Vagina (tissue), 2 donors: ENCODE measurements at regions not wholly inside any gene's neighbourhood (a gene's known extent, or its start where the extent isn't known, plus 50 kb on each side); places are given as distances from the start of the nearest gene placed in this dataset.

Experiments used
- DNase-seq, 2 donors: peaks; one replicate each; pipeline ENCODE4 v3.0.0-alpha.2; 2017; ENCODE audit errors: extremely low spot score in 2 of 2
- H3K27ac ChIP-seq: fragments of 200-600 bp; sonication (generic); one replicate; pipeline ENCODE4 v1.5.1; 2019
- H3K27me3 ChIP-seq: fragments of 200-600 bp; sonication (generic); one replicate; pipeline ENCODE4 v1.5.1; 2019
- H3K36me3 ChIP-seq, 2 donors: fragments of 200-600 bp; sonication (generic); one replicate each; pipeline ENCODE4 v1.5.1; 2017 to 2019
- H3K4me1 ChIP-seq: fragments of 200-600 bp; sonication (generic); one replicate; pipeline ENCODE4 v1.5.1; 2019
- H3K4me3 ChIP-seq, 2 donors: fragments of 200-600 bp; sonication (generic); 1 replicate in 1 of 2; 2 replicates in 1 of 2; pipeline ENCODE4 v1.5.1; 2016 to 2019
- H3K9me3 ChIP-seq: fragments of 200-600 bp; sonication (generic); one replicate; pipeline ENCODE4 v1.5.1; 2019
- POLR2A ChIP-seq, 2 donors: fragments of 450-650 bp; IDR thresholded peaks; one replicate each; pipeline ENCODE4 v1.6.1; 2017; ENCODE audit warnings: antibody characterized with exemption in 2 of 2, mild to moderate bottlenecking in 2 of 2, moderate library complexity in 2 of 2
- POLR2AphosphoS5 ChIP-seq, 2 donors: sonication (generic); formaldehyde crosslinking; IDR thresholded peaks; one replicate each; pipeline ENCODE4 v1.9.0; 2017; ENCODE audit warnings: antibody characterized with exemption in 2 of 2, mild to moderate bottlenecking in 2 of 2, low read depth in 1 of 2; ENCODE audit not compliant: insufficient read depth in 1 of 2
- intact Hi-C: fragments of 100-400 bp; cut with DNase I; formaldehyde crosslinking; loops from one replicate; pipeline ENCODE4 v1.15.1; 2023
- TF ChIP-seq, protein P1 (sequence below), 3 experiments: fragments of 450-650 bp in 2 of 3; fragments of 200-600 bp in 1 of 3; sonication (generic) in 1 of 3; IDR thresholded peaks; one replicate each; pipeline ENCODE4 v1.5.1; 2017 to 2019; ENCODE audit warnings: antibody characterized with exemption in 3 of 3, mild to moderate bottlenecking in 2 of 3, moderate library complexity in 2 of 3

DNA sequence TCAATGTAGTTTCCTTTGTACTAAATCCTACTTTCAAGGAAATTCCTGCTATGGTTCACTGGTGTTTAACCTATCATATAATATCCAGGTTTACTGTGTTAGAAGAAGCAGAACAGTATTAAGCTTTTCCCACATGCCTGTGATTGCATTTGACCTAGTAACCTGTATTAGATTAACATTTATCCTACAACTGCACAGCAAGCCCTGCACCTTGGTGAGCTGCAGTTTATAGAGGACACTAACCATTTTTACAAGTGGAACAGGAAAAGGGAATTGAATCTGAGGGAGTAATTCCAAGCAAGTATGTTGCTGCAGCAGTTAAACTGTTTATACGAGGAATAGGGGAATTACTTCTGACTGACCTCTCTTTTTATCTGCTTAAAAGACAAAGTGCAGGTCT lies 328.6 kb downstream of the ETAA1 start:
- no peak for DNase-seq
- TF ChIP-seq POLR2AphosphoS5 (IDR thresholded peaks at IDR 0.05; ENCODE audit: insufficient read depth in 1 of 2, low read depth in 1 of 2), result no peak
- no peak for TF ChIP-seq POLR2A (IDR thresholded peaks at IDR 0.05)
- TF ChIP-seq, protein P1, sequence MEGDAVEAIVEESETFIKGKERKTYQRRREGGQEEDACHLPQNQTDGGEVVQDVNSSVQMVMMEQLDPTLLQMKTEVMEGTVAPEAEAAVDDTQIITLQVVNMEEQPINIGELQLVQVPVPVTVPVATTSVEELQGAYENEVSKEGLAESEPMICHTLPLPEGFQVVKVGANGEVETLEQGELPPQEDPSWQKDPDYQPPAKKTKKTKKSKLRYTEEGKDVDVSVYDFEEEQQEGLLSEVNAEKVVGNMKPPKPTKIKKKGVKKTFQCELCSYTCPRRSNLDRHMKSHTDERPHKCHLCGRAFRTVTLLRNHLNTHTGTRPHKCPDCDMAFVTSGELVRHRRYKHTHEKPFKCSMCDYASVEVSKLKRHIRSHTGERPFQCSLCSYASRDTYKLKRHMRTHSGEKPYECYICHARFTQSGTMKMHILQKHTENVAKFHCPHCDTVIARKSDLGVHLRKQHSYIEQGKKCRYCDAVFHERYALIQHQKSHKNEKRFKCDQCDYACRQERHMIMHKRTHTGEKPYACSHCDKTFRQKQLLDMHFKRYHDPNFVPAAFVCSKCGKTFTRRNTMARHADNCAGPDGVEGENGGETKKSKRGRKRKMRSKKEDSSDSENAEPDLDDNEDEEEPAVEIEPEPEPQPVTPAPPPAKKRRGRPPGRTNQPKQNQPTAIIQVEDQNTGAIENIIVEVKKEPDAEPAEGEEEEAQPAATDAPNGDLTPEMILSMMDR (IDR thresholded peaks at IDR 0.05), result no peak
- intact Hi-C loops, result no loop called here
- Histone ChIP-seq H3K27me3 (no peaks in the 10 kb centered on the region), H3K27ac (no peak overlapping the region), H3K36me3 (no peaks in the 10 kb centered on the region), H3K4me1 (no peaks in the 10 kb centered on the region), H3K4me3 (no peak overlapping the region), H3K9me3 (no peaks in the 10 kb centered on the region)

DNA sequence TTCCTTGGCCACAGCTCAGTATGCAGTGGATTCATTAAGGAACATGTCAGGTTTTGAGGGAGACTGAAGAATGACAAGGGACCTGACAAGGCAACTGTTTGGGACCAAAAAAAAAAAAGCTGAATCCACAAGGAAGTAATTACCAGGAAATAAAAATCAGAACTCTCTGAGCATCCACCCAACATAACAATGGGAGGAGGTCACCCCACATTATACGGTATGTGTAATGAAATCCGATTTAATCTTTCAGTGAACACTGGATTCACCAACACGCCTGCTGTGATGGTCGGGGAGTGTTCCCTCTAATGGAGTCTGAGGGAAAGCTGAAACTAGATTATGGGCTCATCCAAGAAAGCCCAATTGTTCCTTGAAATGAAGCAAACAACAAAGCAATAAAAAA lies 329.3 kb downstream of the ETAA1 start:
- intact Hi-C loops, result no loop called here
- no peak overlapping the region for H3K27ac ChIP-seq
- H3K4me3 ChIP-seq, result no peak overlapping the region
- no peak for DNase-seq
- H3K36me3 ChIP-seq, result no peaks in the 10 kb centered on the region
- no peak for TF ChIP-seq POLR2AphosphoS5 (IDR thresholded peaks at IDR 0.05; ENCODE audit: insufficient read depth in 1 of 2, low read depth in 1 of 2)
- no peak for TF ChIP-seq POLR2A (IDR thresholded peaks at IDR 0.05)
- TF ChIP-seq, protein P1 (IDR thresholded peaks at IDR 0.05), result no peak
- no peaks in the 10 kb centered on the region for H3K4me1 ChIP-seq
- no peaks in the 10 kb centered on the region for H3K9me3 ChIP-seq
- no peaks in the 10 kb centered on the region for H3K27me3 ChIP-seq

DNA sequence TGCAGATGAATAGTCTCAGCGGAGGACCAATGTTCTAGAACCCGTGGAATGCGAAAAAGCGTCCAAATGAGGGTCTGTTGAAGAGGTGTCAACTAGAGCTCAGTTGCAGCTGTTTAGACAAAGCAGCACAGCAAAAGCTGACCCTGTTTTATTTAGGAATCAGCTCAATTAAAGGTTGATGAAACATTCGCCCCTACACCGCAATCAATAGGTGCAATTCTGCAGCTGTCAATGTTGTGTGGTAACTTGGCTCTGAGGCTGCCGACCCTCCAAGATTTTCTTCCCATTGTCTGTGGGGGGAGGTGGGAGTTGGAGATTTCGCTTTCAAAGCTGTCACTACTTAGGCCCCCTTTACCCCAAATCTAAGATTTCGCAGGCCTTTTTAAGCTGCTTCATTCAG lies 330.0 kb downstream of the ETAA1 start:
- Histone ChIP-seq H3K27ac (no peak overlapping the region), H3K9me3 (no peaks in the 10 kb centered on the region), H3K27me3 (no peaks in the 10 kb centered on the region), H3K4me3 (no peak overlapping the region), H3K36me3 (no peaks in the 10 kb centered on the region), H3K4me1 (no peaks in the 10 kb centered on the region)
- TF ChIP-seq POLR2AphosphoS5 (IDR thresholded peaks at IDR 0.05; ENCODE audit: insufficient read depth in 1 of 2, low read depth in 1 of 2), result no peak
- TF ChIP-seq, protein P1 (IDR thresholded peaks at IDR 0.05), result no peak
- TF ChIP-seq POLR2A (IDR thresholded peaks at IDR 0.05), result no peak
- intact Hi-C loops, result no loop called here
- no peak for DNase-seq

DNA sequence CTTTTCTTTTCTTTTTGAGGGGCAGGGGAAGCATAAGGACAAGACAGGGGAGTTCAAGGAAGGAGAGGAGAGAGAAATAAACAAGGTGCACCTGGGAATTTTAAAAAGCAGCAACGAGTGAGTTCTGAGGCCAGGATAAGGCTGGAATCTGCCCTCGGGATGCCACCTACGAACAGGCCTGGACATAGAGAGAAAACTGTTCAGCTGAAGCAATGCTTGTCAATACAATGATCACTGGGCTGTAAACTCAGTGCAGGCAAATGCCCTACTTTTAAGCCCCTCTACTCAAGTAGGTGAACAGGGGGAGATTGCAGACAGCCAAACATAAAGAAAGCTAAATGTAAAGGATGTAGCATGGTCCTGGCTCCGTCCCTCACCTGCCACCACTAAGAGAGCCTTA lies 330.5 kb downstream of the ETAA1 start:
- H3K4me3 ChIP-seq, result no peak overlapping the region
- H3K36me3 ChIP-seq, result no peaks in the 10 kb centered on the region

DNA sequence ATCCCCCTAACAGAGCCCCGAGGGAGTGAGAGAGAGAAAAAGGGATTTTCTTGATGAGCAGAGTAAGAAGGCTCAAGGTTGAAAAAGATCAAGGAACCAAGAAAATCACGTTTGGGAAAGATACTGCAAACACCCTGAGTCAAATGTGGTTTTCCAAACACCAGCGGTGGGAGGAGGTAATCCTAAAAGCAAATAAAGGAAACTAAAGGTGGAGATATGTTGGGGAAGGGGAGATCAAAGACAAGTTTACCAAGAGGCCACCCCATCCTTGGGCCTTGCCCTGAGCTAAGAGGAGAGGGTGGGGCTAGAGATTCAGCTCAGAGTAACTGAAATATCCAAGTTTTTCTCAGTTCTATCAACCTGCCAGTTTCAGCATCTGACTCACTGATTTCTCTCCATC lies 332.3 kb downstream of the ETAA1 start:
- Histone ChIP-seq H3K4me3 (no peak overlapping the region), H3K27ac (no peak overlapping the region), H3K9me3 (no peaks in the 10 kb centered on the region), H3K4me1 (no peaks in the 10 kb centered on the region), H3K27me3 (no peaks in the 10 kb centered on the region), H3K36me3 (no peaks in the 10 kb centered on the region)
- DNase-seq, result peak in 1 of 2 donors; percentile 9
- intact Hi-C loops, result no loop called here
- TF ChIP-seq POLR2AphosphoS5 (IDR thresholded peaks at IDR 0.05; ENCODE audit: insufficient read depth in 1 of 2, low read depth in 1 of 2), result no peak
- no peak for TF ChIP-seq POLR2A (IDR thresholded peaks at IDR 0.05)
- TF ChIP-seq, protein P1 (IDR thresholded peaks at IDR 0.05), result no peak

More for the DNA sequence above, 330.5 kb downstream of the ETAA1 start:
- Histone ChIP-seq H3K4me1 (no peaks in the 10 kb centered on the region), H3K9me3 (no peaks in the 10 kb centered on the region), H3K27ac (no peak overlapping the region), H3K27me3 (no peaks in the 10 kb centered on the region)
- intact Hi-C loops, result no loop called here
- no peak for DNase-seq
- TF ChIP-seq POLR2AphosphoS5 (IDR thresholded peaks at IDR 0.05; ENCODE audit: insufficient read depth in 1 of 2, low read depth in 1 of 2) (no peak), POLR2A (IDR thresholded peaks at IDR 0.05) (no peak)
- TF ChIP-seq, protein P1 (IDR thresholded peaks at IDR 0.05), result no peak
